ENCODE measurements at regions not wholly inside any gene's neighbourhood (a gene's known extent, or its start where the extent isn't known, plus 50 kb on each side); places are given as distances from the start of the nearest gene placed in this dataset.

GRCh38 chr2:146879882-146880281 lies 964.9 kb upstream of the ACVR2A start:
- H3K9me2 ChIP-seq (ENCODE audit: insufficient read depth): no peaks in the 10 kb centered on the region
- H3K9ac ChIP-seq (ENCODE audit: low read length): no peak overlapping the region
- H3K4me1 ChIP-seq (ENCODE audit: control insufficient read depth in 1 of 2, insufficient read depth in 2 of 2, low read length in 2 of 2): peaks cover 2 to 12% of the 10 kb centered on the region in 2 experiments; a peak in 3 of 4 replicates
- no peak for ATAC-seq
- H3K79me2 ChIP-seq (ENCODE audit: insufficient read depth, low read length): no peaks in the 10 kb centered on the region
- no peaks in the 10 kb centered on the region for H3K36me3 ChIP-seq (ENCODE audit: control insufficient read depth in 1 of 2, insufficient read depth in 2 of 2, low read length in 2 of 2)
- H2AFZ ChIP-seq (ENCODE audit: low read depth, low read length, poor library complexity, severe bottlenecking): no peak overlapping the region
- no peak overlapping the region for H3K4me3 ChIP-seq (replicated peaks in 1 of 2; ENCODE audit: low read depth in 1 of 2, low read length in 2 of 2)
- TF ChIP-seq EZH2 (IDR thresholded peaks at IDR 0.05): no peak
- TF ChIP-seq EGR1 (IDR thresholded peaks at IDR 0.05; ENCODE audit: low read depth): no peak
- no peak for TF ChIP-seq ZNF274 (IDR thresholded peaks at IDR 0.05; ENCODE audit: low read depth, low read length)
- TF ChIP-seq CEBPB (IDR thresholded peaks at IDR 0.05; ENCODE audit: low read depth): no peak
- TF ChIP-seq, protein P1, sequence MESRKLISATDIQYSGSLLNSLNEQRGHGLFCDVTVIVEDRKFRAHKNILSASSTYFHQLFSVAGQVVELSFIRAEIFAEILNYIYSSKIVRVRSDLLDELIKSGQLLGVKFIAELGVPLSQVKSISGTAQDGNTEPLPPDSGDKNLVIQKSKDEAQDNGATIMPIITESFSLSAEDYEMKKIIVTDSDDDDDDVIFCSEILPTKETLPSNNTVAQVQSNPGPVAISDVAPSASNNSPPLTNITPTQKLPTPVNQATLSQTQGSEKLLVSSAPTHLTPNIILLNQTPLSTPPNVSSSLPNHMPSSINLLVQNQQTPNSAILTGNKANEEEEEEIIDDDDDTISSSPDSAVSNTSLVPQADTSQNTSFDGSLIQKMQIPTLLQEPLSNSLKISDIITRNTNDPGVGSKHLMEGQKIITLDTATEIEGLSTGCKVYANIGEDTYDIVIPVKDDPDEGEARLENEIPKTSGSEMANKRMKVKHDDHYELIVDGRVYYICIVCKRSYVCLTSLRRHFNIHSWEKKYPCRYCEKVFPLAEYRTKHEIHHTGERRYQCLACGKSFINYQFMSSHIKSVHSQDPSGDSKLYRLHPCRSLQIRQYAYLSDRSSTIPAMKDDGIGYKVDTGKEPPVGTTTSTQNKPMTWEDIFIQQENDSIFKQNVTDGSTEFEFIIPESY (IDR thresholded peaks at IDR 0.05; ENCODE audit: extremely low read depth, insufficient replicate concordance, low read length): no peak
- no peak for TF ChIP-seq SRF (IDR thresholded peaks at IDR 0.05; ENCODE audit: low read depth)
- no peak for TF ChIP-seq CTCF (IDR thresholded peaks at IDR 0.05 in 2 of 3, conservative IDR thresholded peaks at IDR 0.05 in 1 of 3; ENCODE audit: borderline replicate concordance in 1 of 3, insufficient read depth in 1 of 3, low read depth in 2 of 3, low read length in 2 of 3)
- TF ChIP-seq, protein P2, sequence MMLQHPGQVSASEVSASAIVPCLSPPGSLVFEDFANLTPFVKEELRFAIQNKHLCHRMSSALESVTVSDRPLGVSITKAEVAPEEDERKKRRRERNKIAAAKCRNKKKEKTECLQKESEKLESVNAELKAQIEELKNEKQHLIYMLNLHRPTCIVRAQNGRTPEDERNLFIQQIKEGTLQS (IDR thresholded peaks at IDR 0.05): no peak
- no peak overlapping the region for H3K4me2 ChIP-seq (ENCODE audit: low read length)
- no peaks in the 10 kb centered on the region for H3K9me3 ChIP-seq (ENCODE audit: control insufficient read depth in 1 of 2, insufficient read depth in 1 of 2, low read depth in 1 of 2, low read length in 2 of 2)
- POLR2A ChIA-PET: no interaction called here
- RAD21 ChIA-PET (ENCODE audit: low non-redundant PET in 1 of 2, low total read pairs in 2 of 2, uncharacterized antibody in 2 of 2, unreplicated experiment in 2 of 2): no interaction called here
- no peaks in the 10 kb centered on the region for H4K20me1 ChIP-seq (ENCODE audit: insufficient read depth)
- no TSS peak for BruUV-seq (replicated peaks)
- no peak for DNase-seq (ENCODE audit: low read depth, low spot score)
- no peaks in the 10 kb centered on the region for H3K27me3 ChIP-seq (ENCODE audit: insufficient read depth, low read length)
- CTCF ChIA-PET: no interaction called here
- H3K27ac ChIP-seq (ENCODE audit: low read depth, low read length): no peak overlapping the region
- intact Hi-C loops (cut with micrococcal nuclease): no loop called here
